Naive B cell (primary cell): ENCODE measurements at regions not wholly inside any gene's neighbourhood (a gene's known extent, or its start where the extent isn't known, plus 50 kb on each side); places are given as distances from the start of the nearest gene placed in this dataset.
"Not testable (repeated sequence)": the region's sequence is repeated elsewhere in the genome, so short reads cannot be mapped to it uniquely, and the experiment has no call there.

Experiments
- ATAC-seq, 2 donors: fragments of 150-1000 bp; cut with Tn5 transposase; 2 replicates each; pipeline ENCODE4 v1.10.0; 2021; ENCODE audit warnings: low read depth in 2 of 2, mild to moderate bottlenecking in 2 of 2, moderate library complexity in 2 of 2
- DNase-seq: peaks from one replicate; pipeline ENCODE4 v3.0.0; 2022
- H3K27ac Mint-ChIP-seq, 6 donors: one replicate each; pipeline ENCODE4 v1.8.0; 2020 to 2022; ENCODE audit warnings: mild to moderate bottlenecking in 6 of 6, mixed read lengths in 6 of 6, moderate library complexity in 5 of 6, inconsistent platforms in 2 of 6
- H3K27me3 Mint-ChIP-seq, 3 donors: one replicate each; pipeline ENCODE4 v1.8.0; 2021 to 2022; ENCODE audit warnings: mixed read lengths in 3 of 3, mild to moderate bottlenecking in 1 of 3
- H3K36me3 Mint-ChIP-seq, 2 donors: one replicate each; pipeline ENCODE4 v1.8.0; 2020 to 2022; ENCODE audit warnings: mixed read lengths in 2 of 2, inconsistent platforms in 1 of 2, mild to moderate bottlenecking in 1 of 2
- H3K4me1 Mint-ChIP-seq, 3 donors: one replicate each; pipeline ENCODE4 v1.8.0; 2020 to 2022; ENCODE audit warnings: mixed read lengths in 3 of 3, inconsistent platforms in 1 of 3, mild to moderate bottlenecking in 1 of 3, moderate library complexity in 1 of 3
- H3K4me3 Mint-ChIP-seq, 8 donors: one replicate each; pipeline ENCODE4 v1.8.0; 2020 to 2022; ENCODE audit warnings: mild to moderate bottlenecking in 8 of 8, mixed read lengths in 8 of 8, moderate library complexity in 8 of 8, inconsistent platforms in 2 of 8
- H3K9me3 Mint-ChIP-seq, 7 donors: one replicate each; pipeline ENCODE4 v1.8.0; 2020 to 2022; ENCODE audit warnings: mixed read lengths in 7 of 7, mild to moderate bottlenecking in 5 of 7, inconsistent platforms in 2 of 7, moderate library complexity in 1 of 7

GRCh38 chr6:4336778-4337442 is 201.5 kb upstream of the ECI2 start:
- H3K36me3 Mint-ChIP-seq: no peaks in the 10 kb centered on the region
- H3K27me3 Mint-ChIP-seq: peaks cover 28 to 31% (median 30%) of the 10 kb centered on the region in 3 donors
- H3K27ac Mint-ChIP-seq: no peak overlapping the region
- H3K4me3 Mint-ChIP-seq: no peak overlapping the region
- DNase-seq (no peak), ATAC-seq (peak; percentile 33 to 43)
- H3K9me3 Mint-ChIP-seq: peaks cover 0 to 3% (median 0%) of the 10 kb centered on the region in 7 donors
- H3K4me1 Mint-ChIP-seq: peaks cover 0 to 10% (median 7%) of the 10 kb centered on the region in 3 donors

- peak overlapping the region in 2 of 6 donors; percentile 40 to 82 for H3K27ac Mint-ChIP-seq
- H3K9me3 Mint-ChIP-seq: peaks cover 0 to 3% (median 0%) of the 10 kb centered on the region in 7 donors
- H3K36me3 Mint-ChIP-seq: no peaks in the 10 kb centered on the region
- peaks cover 23 to 25% (median 25%) of the 10 kb centered on the region in 3 donors for H3K27me3 Mint-ChIP-seq
- ATAC-seq (peak; percentile 40 to 51), DNase-seq (no peak)
- no peak overlapping the region for H3K4me3 Mint-ChIP-seq
- H3K4me1 Mint-ChIP-seq: peaks cover 0 to 10% (median 7%) of the 10 kb centered on the region in 3 donors
Measured at GRCh38 chr6:4336084-4336483, 200.7 kb upstream of the ECI2 start.

- not testable (repeated sequence) for H3K36me3 Mint-ChIP-seq, H3K9me3 Mint-ChIP-seq, DNase-seq, ATAC-seq, H3K4me3 Mint-ChIP-seq, H3K27ac Mint-ChIP-seq
- H3K27me3 Mint-ChIP-seq: peaks cover 11 to 18% (median 17%) of the 10 kb centered on the region in 3 donors
- peaks cover 0 to 10% (median 7%) of the 10 kb centered on the region in 3 donors for H3K4me1 Mint-ChIP-seq
Measured at GRCh38 chr6:4334158-4334740, 198.9 kb upstream of the ECI2 start.

- Mint-ChIP-seq H3K4me3 (no peak overlapping the region), H3K4me1 (no peaks in the 10 kb centered on the region), H3K27ac (no peak overlapping the region), H3K27me3 (peaks cover under 1 to 21% (median 8%) of the 10 kb centered on the region in 3 donors), H3K9me3 (peaks cover 0 to 5% (median 3%) of the 10 kb centered on the region in 7 donors), H3K36me3 (no peaks in the 10 kb centered on the region)
- DNase-seq: no peak
- no peak for ATAC-seq
Measured at GRCh38 chr6:4327841-4328240, 192.5 kb upstream of the ECI2 start.

- ATAC-seq (no peak), DNase-seq (no peak)
- no peak overlapping the region for H3K27ac Mint-ChIP-seq
- H3K36me3 Mint-ChIP-seq: no peaks in the 10 kb centered on the region
- peaks cover 6 to 26% (median 11%) of the 10 kb centered on the region in 3 donors for H3K27me3 Mint-ChIP-seq
- peaks cover 0 to 5% (median 0%) of the 10 kb centered on the region in 7 donors for H3K9me3 Mint-ChIP-seq
- H3K4me3 Mint-ChIP-seq: no peak overlapping the region
- H3K4me1 Mint-ChIP-seq: no peaks in the 10 kb centered on the region
Measured at GRCh38 chr6:4324746-4325145, 189.4 kb upstream of the ECI2 start.

GRCh38 chr6:4323322-4323721 is 187.9 kb upstream of the ECI2 start:
- Mint-ChIP-seq H3K27ac (no peak overlapping the region), H3K4me1 (peaks cover 5 to 12% (median 5%) of the 10 kb centered on the region in 3 donors), H3K9me3 (peaks cover 0 to 4% (median 0%) of the 10 kb centered on the region in 7 donors), H3K36me3 (no peaks in the 10 kb centered on the region), H3K4me3 (no peak overlapping the region), H3K27me3 (peaks cover 6 to 29% (median 16%) of the 10 kb centered on the region in 3 donors)
- ATAC-seq: no peak
- DNase-seq: no peak

GRCh38 chr6:4322846-4323309 is 187.5 kb upstream of the ECI2 start:
- ATAC-seq: no peak
- H3K9me3 Mint-ChIP-seq: peaks cover 0 to 4% (median 0%) of the 10 kb centered on the region in 7 donors
- no peak overlapping the region for H3K4me3 Mint-ChIP-seq
- peaks cover 9 to 16% (median 10%) of the 10 kb centered on the region in 3 donors for H3K4me1 Mint-ChIP-seq
- DNase-seq: no peak
- no peak overlapping the region for H3K27ac Mint-ChIP-seq
- peaks cover 6 to 31% (median 20%) of the 10 kb centered on the region in 3 donors for H3K27me3 Mint-ChIP-seq
- H3K36me3 Mint-ChIP-seq: no peaks in the 10 kb centered on the region

GRCh38 chr6:4322134-4322845 is 186.9 kb upstream of the ECI2 start:
- H3K27ac Mint-ChIP-seq: no peak overlapping the region
- DNase-seq (no peak), ATAC-seq (no peak)
- H3K36me3 Mint-ChIP-seq: no peaks in the 10 kb centered on the region
- peaks cover 10 to 22% (median 11%) of the 10 kb centered on the region in 3 donors for H3K4me1 Mint-ChIP-seq
- H3K9me3 Mint-ChIP-seq: peaks cover 0 to 4% (median 0%) of the 10 kb centered on the region in 7 donors
- no peak overlapping the region for H3K4me3 Mint-ChIP-seq
- peaks cover 6 to 31% (median 21%) of the 10 kb centered on the region in 3 donors for H3K27me3 Mint-ChIP-seq

GRCh38 chr6:4320860-4321259 is 185.5 kb upstream of the ECI2 start:
- no peak for DNase-seq

GRCh38 chr6:4319981-4320683 is 184.8 kb upstream of the ECI2 start:
- H3K4me1 Mint-ChIP-seq: peaks cover 11 to 30% (median 14%) of the 10 kb centered on the region in 3 donors

More at GRCh38 chr6:4320860-4321259, 185.5 kb upstream of the ECI2 start:
- Mint-ChIP-seq H3K27ac (no peak overlapping the region), H3K4me1 (peaks cover 11 to 30% (median 14%) of the 10 kb centered on the region in 3 donors), H3K36me3 (no peaks in the 10 kb centered on the region), H3K9me3 (no peaks in the 10 kb centered on the region), H3K27me3 (peaks cover 6 to 23% (median 22%) of the 10 kb centered on the region in 3 donors), H3K4me3 (no peak overlapping the region)
- no peak for ATAC-seq

GRCh38 chr6:4318321-4318720 is 182.9 kb upstream of the ECI2 start:
- no peak overlapping the region for H3K4me3 Mint-ChIP-seq
- H3K27me3 Mint-ChIP-seq: peaks cover 6 to 26% (median 16%) of the 10 kb centered on the region in 3 donors
- peak overlapping the region in 1 of 6 donors; percentile 67 for H3K27ac Mint-ChIP-seq
- H3K9me3 Mint-ChIP-seq: peaks cover 0 to 11% (median 4%) of the 10 kb centered on the region in 7 donors
- H3K36me3 Mint-ChIP-seq: no peaks in the 10 kb centered on the region
- H3K4me1 Mint-ChIP-seq: peaks cover 11 to 30% (median 14%) of the 10 kb centered on the region in 3 donors
- ATAC-seq (no peak), DNase-seq (no peak)

More at GRCh38 chr6:4319981-4320683, 184.8 kb upstream of the ECI2 start:
- Mint-ChIP-seq H3K36me3 (no peaks in the 10 kb centered on the region), H3K9me3 (no peaks in the 10 kb centered on the region), H3K27me3 (peaks cover 6 to 29% (median 22%) of the 10 kb centered on the region in 3 donors), H3K4me3 (no peak overlapping the region), H3K27ac (no peak overlapping the region)
- DNase-seq (no peak), ATAC-seq (no peak)

- no peak overlapping the region for H3K27ac Mint-ChIP-seq
- peaks cover 0 to 10% of the 10 kb centered on the region in 2 donors for H3K36me3 Mint-ChIP-seq
- H3K4me3 Mint-ChIP-seq: peak overlapping the region in 5 of 8 donors; percentile 9 to 77 (median 42)
- DNase-seq (no peak), ATAC-seq (peak; percentile 55 to 57)
- peaks cover 0 to 25% (median 17%) of the 10 kb centered on the region in 7 donors for H3K9me3 Mint-ChIP-seq
- peaks cover 11 to 30% (median 14%) of the 10 kb centered on the region in 3 donors for H3K4me1 Mint-ChIP-seq
- peaks cover 0 to 18% (median 5%) of the 10 kb centered on the region in 3 donors for H3K27me3 Mint-ChIP-seq
Measured at GRCh38 chr6:4316867-4317400, 181.6 kb upstream of the ECI2 start.
